Neural progenitor cell (in vitro differentiated cells): ENCODE measurements at regions not wholly inside any gene's neighbourhood (a gene's known extent, or its start where the extent isn't known, plus 50 kb on each side); places are given as distances from the start of the nearest gene placed in this dataset.

ENCODE experiments used
- EZH2 ChIP-seq: fragments of 200-600 bp; sonication (generic); IDR thresholded peaks from 2 replicates; pipeline ENCODE4 v1.6.1; 2017; ENCODE audit warnings: antibody characterized with exemption, mild to moderate bottlenecking, moderate library complexity
- TF ChIP-seq, protein P1 (sequence below): fragments of 200-600 bp; sonication (generic); IDR thresholded peaks from 2 replicates; pipeline ENCODE4 v1.5.1; 2017; ENCODE audit warnings: antibody characterized with exemption, mild to moderate bottlenecking

DNA sequence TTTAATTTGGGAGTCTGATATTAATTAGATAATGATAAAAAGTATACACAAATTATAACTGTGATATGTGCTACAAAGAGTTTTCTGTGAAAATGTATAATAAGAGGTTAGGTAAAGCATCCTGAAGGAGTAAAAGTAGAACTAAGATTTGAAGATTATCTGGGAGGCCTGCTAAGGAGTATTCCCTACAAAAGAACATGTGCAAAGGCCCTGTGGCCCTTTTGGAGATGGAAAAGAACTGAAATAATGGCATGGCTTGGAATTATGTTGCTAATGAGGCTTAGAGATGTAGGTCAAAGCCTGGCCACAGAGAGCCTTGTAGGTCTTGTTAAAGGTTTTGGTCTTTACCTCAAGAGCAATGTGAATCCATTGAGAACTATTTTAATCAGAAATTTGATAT is 82.0 kb downstream of the ZIC4 start:
- TF ChIP-seq, protein P1, sequence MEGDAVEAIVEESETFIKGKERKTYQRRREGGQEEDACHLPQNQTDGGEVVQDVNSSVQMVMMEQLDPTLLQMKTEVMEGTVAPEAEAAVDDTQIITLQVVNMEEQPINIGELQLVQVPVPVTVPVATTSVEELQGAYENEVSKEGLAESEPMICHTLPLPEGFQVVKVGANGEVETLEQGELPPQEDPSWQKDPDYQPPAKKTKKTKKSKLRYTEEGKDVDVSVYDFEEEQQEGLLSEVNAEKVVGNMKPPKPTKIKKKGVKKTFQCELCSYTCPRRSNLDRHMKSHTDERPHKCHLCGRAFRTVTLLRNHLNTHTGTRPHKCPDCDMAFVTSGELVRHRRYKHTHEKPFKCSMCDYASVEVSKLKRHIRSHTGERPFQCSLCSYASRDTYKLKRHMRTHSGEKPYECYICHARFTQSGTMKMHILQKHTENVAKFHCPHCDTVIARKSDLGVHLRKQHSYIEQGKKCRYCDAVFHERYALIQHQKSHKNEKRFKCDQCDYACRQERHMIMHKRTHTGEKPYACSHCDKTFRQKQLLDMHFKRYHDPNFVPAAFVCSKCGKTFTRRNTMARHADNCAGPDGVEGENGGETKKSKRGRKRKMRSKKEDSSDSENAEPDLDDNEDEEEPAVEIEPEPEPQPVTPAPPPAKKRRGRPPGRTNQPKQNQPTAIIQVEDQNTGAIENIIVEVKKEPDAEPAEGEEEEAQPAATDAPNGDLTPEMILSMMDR: no peak
- TF ChIP-seq EZH2: no peak
